Endothelial cell of hepatic sinusoid (primary cell): ENCODE measurements at regions not wholly inside any gene's neighbourhood (a gene's known extent, or its start where the extent isn't known, plus 50 kb on each side); places are given as distances from the start of the nearest gene placed in this dataset.

Experiments
- in situ Hi-C: cut with HindIII; loops from 2 replicates; pipeline ENCODE4 v1.10.0; 2017; ENCODE audit warnings: low sequenced_read_pairs

- in situ Hi-C loops, result no loop called here
Measured at GRCh38 chr6:104434519-104434918, 425.2 kb downstream of the HACE1 start.

GRCh38 chr6:104431096-104431495 is 428.6 kb downstream of the HACE1 start:
- in situ Hi-C loops, result no loop called here

- in situ Hi-C loops, result no loop called here
Measured at GRCh38 chr6:104428184-104428583, 431.5 kb downstream of the HACE1 start.

GRCh38 chr6:104423691-104424090 is 436.0 kb downstream of the HACE1 start:
- in situ Hi-C loops, result no loop called here

- in situ Hi-C loops, result no loop called here
Measured at GRCh38 chr6:104421650-104422049, 438.1 kb downstream of the HACE1 start.

GRCh38 chr6:104418839-104419238 is 440.9 kb downstream of the HACE1 start:
- in situ Hi-C loops, result no loop called here

- in situ Hi-C loops, result no loop called here
Measured at GRCh38 chr6:104418125-104418524, 441.6 kb downstream of the HACE1 start.

- in situ Hi-C loops, result no loop called here
Measured at GRCh38 chr6:104414723-104415122, 445.0 kb downstream of the HACE1 start.

- in situ Hi-C loops, result no loop called here
Measured at GRCh38 chr6:104413767-104414166, 446.0 kb downstream of the HACE1 start.

GRCh38 chr6:104411302-104411701 is 448.4 kb downstream of the HACE1 start:
- in situ Hi-C loops, result no loop called here

GRCh38 chr6:104409913-104410312 is 449.8 kb downstream of the HACE1 start:
- in situ Hi-C loops, result no loop called here

- in situ Hi-C loops, result no loop called here
Measured at GRCh38 chr6:104407957-104408356, 451.8 kb downstream of the HACE1 start.

- in situ Hi-C loops, result no loop called here
Measured at GRCh38 chr6:104404377-104404776, 455.3 kb downstream of the HACE1 start.

GRCh38 chr6:104402572-104402971 is 457.1 kb downstream of the HACE1 start:
- in situ Hi-C loops, result no loop called here

- in situ Hi-C loops, result no loop called here
Measured at GRCh38 chr6:104401926-104402325, 457.8 kb downstream of the HACE1 start.

GRCh38 chr6:104400844-104401243 is 458.9 kb downstream of the HACE1 start:
- in situ Hi-C loops, result no loop called here

GRCh38 chr6:104396077-104396476 is 463.6 kb downstream of the HACE1 start:
- in situ Hi-C loops, result no loop called here

GRCh38 chr6:104381907-104382306 is 477.8 kb downstream of the HACE1 start:
- in situ Hi-C loops, result no loop called here

- in situ Hi-C loops, result no loop called here
Measured at GRCh38 chr6:104365451-104366234, 494.1 kb downstream of the HACE1 start.

GRCh38 chr6:104357928-104358327 is 501.8 kb downstream of the HACE1 start:
- in situ Hi-C loops, result no loop called here

GRCh38 chr6:104356197-104356596 is 503.5 kb downstream of the HACE1 start:
- in situ Hi-C loops, result no loop called here

- in situ Hi-C loops, result no loop called here
Measured at GRCh38 chr6:104349191-104349590, 510.5 kb downstream of the HACE1 start.

- in situ Hi-C loops, result no loop called here
Measured at GRCh38 chr6:104344223-104344622, 515.5 kb downstream of the HACE1 start.
